ENCODE measurements at regions not wholly inside any gene's neighbourhood (a gene's known extent, or its start where the extent isn't known, plus 50 kb on each side); places are given as distances from the start of the nearest gene placed in this dataset.
"Not testable (repeated sequence)": the region's sequence is repeated elsewhere in the genome, so short reads cannot be mapped to it uniquely, and the experiment has no call there.

- TF ChIP-seq CTCF (IDR thresholded peaks at IDR 0.05; ENCODE audit: control insufficient read depth, insufficient read depth, low read depth, low read length, missing control alignments), result no peak
- DNase-seq (ENCODE audit: low read depth), result no peak
Measured at GRCh38 chr5:99553211-99553810, 624.5 kb upstream of the CHD1 start.

GRCh38 chr5:99544356-99544755 is 615.5 kb upstream of the CHD1 start:
- TF ChIP-seq CTCF (IDR thresholded peaks at IDR 0.05; ENCODE audit: control insufficient read depth, insufficient read depth, low read depth, low read length, missing control alignments), result no peak
- no peak for DNase-seq (ENCODE audit: low read depth)
- H3K4me3 ChIP-seq (ENCODE audit: control insufficient read depth, low read depth, low read length), result no peak overlapping the region

More at GRCh38 chr5:99553211-99553810, 624.5 kb upstream of the CHD1 start:
- H3K4me3 ChIP-seq (ENCODE audit: control insufficient read depth, low read depth, low read length), result no peak overlapping the region

- TF ChIP-seq CTCF (IDR thresholded peaks at IDR 0.05; ENCODE audit: control insufficient read depth, insufficient read depth, low read depth, low read length, missing control alignments), result no peak
- DNase-seq (ENCODE audit: low read depth), result no peak
- H3K4me3 ChIP-seq (ENCODE audit: control insufficient read depth, low read depth, low read length), result no peak overlapping the region
Measured at GRCh38 chr5:99543841-99544240, 615.0 kb upstream of the CHD1 start.

GRCh38 chr5:99534241-99534640 is 605.4 kb upstream of the CHD1 start:
- not testable (repeated sequence) for DNase-seq (ENCODE audit: low read depth)

GRCh38 chr5:99521666-99522065 is 592.9 kb upstream of the CHD1 start:
- not testable (repeated sequence) for H3K4me3 ChIP-seq (ENCODE audit: control insufficient read depth, low read depth, low read length); DNase-seq (ENCODE audit: low read depth)

More at GRCh38 chr5:99534241-99534640, 605.4 kb upstream of the CHD1 start:
- not testable (repeated sequence) for H3K4me3 ChIP-seq (ENCODE audit: control insufficient read depth, low read depth, low read length)

GRCh38 chr5:99515864-99516490 is 587.2 kb upstream of the CHD1 start:
- not testable (repeated sequence) for H3K4me3 ChIP-seq (ENCODE audit: control insufficient read depth, low read depth, low read length); DNase-seq (ENCODE audit: low read depth)

GRCh38 chr5:99510237-99510866 is 581.5 kb upstream of the CHD1 start:
- not testable (repeated sequence) for DNase-seq (ENCODE audit: low read depth); H3K4me3 ChIP-seq (ENCODE audit: control insufficient read depth, low read depth, low read length)

- DNase-seq (ENCODE audit: low read depth); H3K4me3 ChIP-seq (ENCODE audit: control insufficient read depth, low read depth, low read length): not testable (repeated sequence)
Measured at GRCh38 chr5:99509064-99509463, 580.3 kb upstream of the CHD1 start.

- not testable (repeated sequence) for H3K4me3 ChIP-seq (ENCODE audit: control insufficient read depth, low read depth, low read length); DNase-seq (ENCODE audit: low read depth)
Measured at GRCh38 chr5:99495456-99495855, 566.6 kb upstream of the CHD1 start.

GRCh38 chr5:99478450-99478849 is 549.6 kb upstream of the CHD1 start:
- H3K4me3 ChIP-seq (ENCODE audit: control insufficient read depth, low read depth, low read length); DNase-seq (ENCODE audit: low read depth): not testable (repeated sequence)

GRCh38 chr5:99473328-99473727 is 544.5 kb upstream of the CHD1 start:
- DNase-seq (ENCODE audit: low read depth); H3K4me3 ChIP-seq (ENCODE audit: control insufficient read depth, low read depth, low read length): not testable (repeated sequence)

GRCh38 chr5:99471726-99472125 is 542.9 kb upstream of the CHD1 start:
- DNase-seq (ENCODE audit: low read depth); H3K4me3 ChIP-seq (ENCODE audit: control insufficient read depth, low read depth, low read length): not testable (repeated sequence)

GRCh38 chr5:99471178-99471577 is 542.4 kb upstream of the CHD1 start:
- DNase-seq (ENCODE audit: low read depth); H3K4me3 ChIP-seq (ENCODE audit: control insufficient read depth, low read depth, low read length): not testable (repeated sequence)

GRCh38 chr5:99470636-99471035 is 541.8 kb upstream of the CHD1 start:
- not testable (repeated sequence) for H3K4me3 ChIP-seq (ENCODE audit: control insufficient read depth, low read depth, low read length); DNase-seq (ENCODE audit: low read depth)
